ENCODE measurements at regions not wholly inside any gene's neighbourhood (a gene's known extent, or its start where the extent isn't known, plus 50 kb on each side); places are given as distances from the start of the nearest gene placed in this dataset.

DNA sequence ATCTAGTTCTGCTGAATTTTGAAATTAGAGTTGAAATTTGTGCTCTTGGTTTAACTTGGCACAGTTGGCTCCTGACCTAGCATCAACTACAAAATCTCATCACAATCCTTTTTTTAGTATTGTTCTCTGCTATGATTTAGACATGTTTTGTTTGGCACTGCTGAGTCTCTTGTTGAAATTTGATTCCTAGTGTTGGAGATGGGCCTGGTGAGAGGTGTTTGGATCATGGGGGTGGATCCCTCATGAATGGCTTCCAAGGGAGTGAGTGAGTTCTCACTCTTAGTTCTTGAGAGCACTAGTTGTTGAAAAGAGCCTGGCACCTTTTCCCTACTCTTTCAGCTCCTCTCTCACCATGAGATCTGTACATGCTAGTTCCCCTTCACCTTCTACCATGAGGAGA lies 605.6 kb upstream of the SLC39A10 start (continued):
- no peak for TF ChIP-seq HCFC1 (IDR thresholded peaks at IDR 0.05; ENCODE audit: low read length)
- TF ChIP-seq ZNF622 (IDR thresholded peaks at IDR 0.05) = no peak
- TF ChIP-seq, protein P1, sequence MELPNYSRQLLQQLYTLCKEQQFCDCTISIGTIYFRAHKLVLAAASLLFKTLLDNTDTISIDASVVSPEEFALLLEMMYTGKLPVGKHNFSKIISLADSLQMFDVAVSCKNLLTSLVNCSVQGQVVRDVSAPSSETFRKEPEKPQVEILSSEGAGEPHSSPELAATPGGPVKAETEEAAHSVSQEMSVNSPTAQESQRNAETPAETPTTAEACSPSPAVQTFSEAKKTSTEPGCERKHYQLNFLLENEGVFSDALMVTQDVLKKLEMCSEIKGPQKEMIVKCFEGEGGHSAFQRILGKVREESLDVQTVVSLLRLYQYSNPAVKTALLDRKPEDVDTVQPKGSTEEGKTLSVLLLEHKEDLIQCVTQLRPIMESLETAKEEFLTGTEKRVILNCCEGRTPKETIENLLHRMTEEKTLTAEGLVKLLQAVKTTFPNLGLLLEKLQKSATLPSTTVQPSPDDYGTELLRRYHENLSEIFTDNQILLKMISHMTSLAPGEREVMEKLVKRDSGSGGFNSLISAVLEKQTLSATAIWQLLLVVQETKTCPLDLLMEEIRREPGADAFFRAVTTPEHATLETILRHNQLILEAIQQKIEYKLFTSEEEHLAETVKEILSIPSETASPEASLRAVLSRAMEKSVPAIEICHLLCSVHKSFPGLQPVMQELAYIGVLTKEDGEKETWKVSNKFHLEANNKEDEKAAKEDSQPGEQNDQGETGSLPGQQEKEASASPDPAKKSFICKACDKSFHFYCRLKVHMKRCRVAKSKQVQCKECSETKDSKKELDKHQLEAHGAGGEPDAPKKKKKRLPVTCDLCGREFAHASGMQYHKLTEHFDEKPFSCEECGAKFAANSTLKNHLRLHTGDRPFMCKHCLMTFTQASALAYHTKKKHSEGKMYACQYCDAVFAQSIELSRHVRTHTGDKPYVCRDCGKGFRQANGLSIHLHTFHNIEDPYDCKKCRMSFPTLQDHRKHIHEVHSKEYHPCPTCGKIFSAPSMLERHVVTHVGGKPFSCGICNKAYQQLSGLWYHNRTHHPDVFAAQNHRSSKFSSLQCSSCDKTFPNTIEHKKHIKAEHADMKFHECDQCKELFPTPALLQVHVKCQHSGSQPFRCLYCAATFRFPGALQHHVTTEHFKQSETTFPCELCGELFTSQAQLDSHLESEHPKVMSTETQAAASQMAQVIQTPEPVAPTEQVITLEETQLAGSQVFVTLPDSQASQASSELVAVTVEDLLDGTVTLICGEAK (IDR thresholded peaks at IDR 0.05; ENCODE audit: borderline replicate concordance) = no peak
- TF ChIP-seq HDAC6 (IDR thresholded peaks at IDR 0.05; ENCODE audit: unreplicated experiment) = no peak
- TF ChIP-seq ATF7 (IDR thresholded peaks at IDR 0.05; ENCODE audit: low read depth) = no peak
- no peak for TF ChIP-seq MEF2B (IDR thresholded peaks at IDR 0.05; ENCODE audit: partially characterized antibody, poor library complexity, severe bottlenecking)
- no peak for TF ChIP-seq TCF7 (IDR thresholded peaks at IDR 0.05; ENCODE audit: borderline replicate concordance)
- TF ChIP-seq, protein P2, sequence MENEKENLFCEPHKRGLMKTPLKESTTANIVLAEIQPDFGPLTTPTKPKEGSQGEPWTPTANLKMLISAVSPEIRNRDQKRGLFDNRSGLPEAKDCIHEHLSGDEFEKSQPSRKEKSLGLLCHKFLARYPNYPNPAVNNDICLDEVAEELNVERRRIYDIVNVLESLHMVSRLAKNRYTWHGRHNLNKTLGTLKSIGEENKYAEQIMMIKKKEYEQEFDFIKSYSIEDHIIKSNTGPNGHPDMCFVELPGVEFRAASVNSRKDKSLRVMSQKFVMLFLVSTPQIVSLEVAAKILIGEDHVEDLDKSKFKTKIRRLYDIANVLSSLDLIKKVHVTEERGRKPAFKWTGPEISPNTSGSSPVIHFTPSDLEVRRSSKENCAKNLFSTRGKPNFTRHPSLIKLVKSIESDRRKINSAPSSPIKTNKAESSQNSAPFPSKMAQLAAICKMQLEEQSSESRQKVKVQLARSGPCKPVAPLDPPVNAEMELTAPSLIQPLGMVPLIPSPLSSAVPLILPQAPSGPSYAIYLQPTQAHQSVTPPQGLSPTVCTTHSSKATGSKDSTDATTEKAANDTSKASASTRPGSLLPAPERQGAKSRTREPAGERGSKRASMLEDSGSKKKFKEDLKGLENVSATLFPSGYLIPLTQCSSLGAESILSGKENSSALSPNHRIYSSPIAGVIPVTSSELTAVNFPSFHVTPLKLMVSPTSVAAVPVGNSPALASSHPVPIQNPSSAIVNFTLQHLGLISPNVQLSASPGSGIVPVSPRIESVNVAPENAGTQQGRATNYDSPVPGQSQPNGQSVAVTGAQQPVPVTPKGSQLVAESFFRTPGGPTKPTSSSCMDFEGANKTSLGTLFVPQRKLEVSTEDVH (IDR thresholded peaks at IDR 0.05; ENCODE audit: low read depth, partially characterized antibody) = no peak
- no peak for TF ChIP-seq IRF4 (IDR thresholded peaks at IDR 0.05; ENCODE audit: low read depth, low read length)
- TF ChIP-seq SIX5 (IDR thresholded peaks at IDR 0.05; ENCODE audit: low read depth, low read length, severe bottlenecking) = no peak

Measured in GM12878 (cell line).